A673 (cell line): ENCODE measurements at regions not wholly inside any gene's neighbourhood (a gene's known extent, or its start where the extent isn't known, plus 50 kb on each side); places are given as distances from the start of the nearest gene placed in this dataset.

ENCODE experiments used
- BruUV-seq: library from RNA; stranded (reverse); fragments of 400-500 nt; replicated peaks from 2 replicates; lab custom pipeline; 2021; lab: Mats Ljungman, UMichigan
- CTCF ChIA-PET: fragments of 300-600 bp; sonication (Branson Sonifier 250); formaldehyde crosslinking; loops from one replicate; lab custom pipeline; 2022; ENCODE audit warnings: antibody characterized with exemption; lab: Charles Lee
- POLR2A ChIA-PET: fragments of 300-600 bp; sonication (Branson Sonifier 250); formaldehyde crosslinking; loops from one replicate; lab custom pipeline; 2022; ENCODE audit warnings: antibody characterized with exemption; ENCODE audit not compliant: low non-redundant PET; lab: Charles Lee
- DNase-seq: peaks from one replicate; pipeline ENCODE4 v3.0.0-alpha.2; 2015; ENCODE audit warnings: low spot score
- H3K27ac ChIP-seq: fragments of 200-600 bp; sonication (generic); 2 replicates; pipeline ENCODE4 v1.5.1; 2016; ENCODE audit warnings: mixed run types, low read depth, mild to moderate bottlenecking, mixed read lengths, antibody characterized with exemption, low read length; ENCODE audit not compliant: poor library complexity, severe bottlenecking
- H3K27me3 ChIP-seq: fragments of 200-600 bp; sonication (generic); replicated peaks from 2 replicates; pipeline ENCODE4 v1.6.1; 2017; ENCODE audit warnings: mixed run types, low read depth, mild to moderate bottlenecking, mixed read lengths, antibody characterized with exemption, low read length; ENCODE audit not compliant: insufficient read depth, poor library complexity
- H3K36me3 ChIP-seq: fragments of 200-600 bp; sonication (generic); 2 replicates; pipeline ENCODE4 v1.6.1; 2016; ENCODE audit warnings: mixed run types, mild to moderate bottlenecking, mixed read lengths, antibody characterized with exemption, low read length; ENCODE audit not compliant: insufficient read depth, poor library complexity, severe bottlenecking
- H3K4me1 ChIP-seq: fragments of 200-600 bp; sonication (generic); 2 replicates; pipeline ENCODE4 v1.6.1; 2017; ENCODE audit warnings: mixed run types, mild to moderate bottlenecking, mixed read lengths, antibody characterized with exemption, low read length; ENCODE audit not compliant: insufficient read depth, poor library complexity, severe bottlenecking
- H3K4me3 ChIP-seq: fragments of 200-600 bp; sonication (generic); 2 replicates; pipeline ENCODE4 v1.5.1; 2016; ENCODE audit warnings: low read depth, mixed run types, mild to moderate bottlenecking, mixed read lengths, low read length; ENCODE audit not compliant: poor library complexity, severe bottlenecking
- H3K9me3 ChIP-seq: fragments of 200-600 bp; sonication (generic); 2 replicates; pipeline ENCODE4 v1.6.1; 2016; ENCODE audit warnings: mixed run types, low read depth, mild to moderate bottlenecking, mixed read lengths, antibody characterized with exemption, low read length; ENCODE audit not compliant: poor library complexity, severe bottlenecking
- CTCF ChIP-seq: fragments of 300-800, 200-600 bp; sonication (generic); conservative IDR thresholded peaks from 2 replicates; pipeline ENCODE4 v1.5.1; 2017; ENCODE audit warnings: low read depth, mild to moderate bottlenecking, antibody characterized with exemption, low read length, moderate library complexity, mixed read lengths
- EZH2 ChIP-seq: fragments of 200-600 bp; sonication (generic); IDR thresholded peaks from 2 replicates; pipeline ENCODE4 v1.6.1; 2017; ENCODE audit warnings: borderline replicate concordance, low read depth, mild to moderate bottlenecking, mixed read lengths, antibody characterized with exemption, low read length; ENCODE audit not compliant: poor library complexity, severe bottlenecking
- intact Hi-C: fragments of 100-400 bp; cut with micrococcal nuclease; formaldehyde crosslinking; loops from one replicate; pipeline ENCODE4 v1.10.0; 2022; ENCODE audit not compliant: unreplicated experiment

- intact Hi-C loops, result no loop called here
- peaks cover 32% of the 10 kb centered on the region for H3K4me1 ChIP-seq
- no peaks in the 10 kb centered on the region for H3K9me3 ChIP-seq
- TF ChIP-seq CTCF (no peak), EZH2 (no peak)
- no TSS peak for BruUV-seq
- H3K27ac ChIP-seq, result no peak overlapping the region
- CTCF ChIA-PET, result no interaction called here
- DNase-seq, result no peak
- H3K27me3 ChIP-seq, result no peaks in the 10 kb centered on the region
- H3K36me3 ChIP-seq, result no peaks in the 10 kb centered on the region
- no peak overlapping the region for H3K4me3 ChIP-seq
- POLR2A ChIA-PET, result no interaction called here
These were observed 120.4 kb upstream of the RIPOR2 start for GRCh38 chr6:25056130-25056529.

GRCh38 chr6:25057111-25057905 lies 121.5 kb upstream of the RIPOR2 start:
- Histone ChIP-seq H3K4me1 (peaks cover 27% of the 10 kb centered on the region), H3K4me3 (no peak overlapping the region), H3K36me3 (no peaks in the 10 kb centered on the region), H3K27ac (no peak overlapping the region), H3K27me3 (no peaks in the 10 kb centered on the region), H3K9me3 (no peaks in the 10 kb centered on the region)
- intact Hi-C loops, result no loop called here
- no peak for DNase-seq
- POLR2A ChIA-PET, result no interaction called here
- no peak for TF ChIP-seq EZH2
- no peak for TF ChIP-seq CTCF
- no TSS peak for BruUV-seq
- CTCF ChIA-PET, result no interaction called here

GRCh38 chr6:25058441-25058840 lies 122.7 kb upstream of the RIPOR2 start:
- POLR2A ChIA-PET, result no interaction called here
- H3K9me3 ChIP-seq, result no peaks in the 10 kb centered on the region
- no peak overlapping the region for H3K4me3 ChIP-seq
- CTCF ChIA-PET, result no interaction called here
- no peak for DNase-seq
- no peaks in the 10 kb centered on the region for H3K36me3 ChIP-seq
- intact Hi-C loops, result no loop called here
- no peaks in the 10 kb centered on the region for H3K27me3 ChIP-seq
- no peak for TF ChIP-seq EZH2
- TF ChIP-seq CTCF, result no peak
- H3K4me1 ChIP-seq, result peaks cover 23% of the 10 kb centered on the region
- no TSS peak for BruUV-seq
- no peak overlapping the region for H3K27ac ChIP-seq
